Prostate gland (tissue), 2 donors: ENCODE measurements at regions not wholly inside any gene's neighbourhood (a gene's known extent, or its start where the extent isn't known, plus 50 kb on each side); places are given as distances from the start of the nearest gene placed in this dataset.

ENCODE experiments used
- CTCF ChIP-seq, 4 experiments: fragments of 200-600 bp in 2 of 4; fragments of 450-650 bp in 2 of 4; sonication (generic) in 2 of 4; IDR thresholded peaks; 1 replicate in 3 of 4; 2 replicates in 1 of 4; pipeline ENCODE4 v1.5.1; 2016 to 2019; ENCODE audit warnings: antibody characterized with exemption in 4 of 4, mild to moderate bottlenecking in 2 of 4, moderate library complexity in 2 of 4
- POLR2A ChIP-seq: fragments of 450-650 bp; IDR thresholded peaks from one replicate; pipeline ENCODE4 v1.6.1; 2016; ENCODE audit warnings: antibody characterized with exemption, mild to moderate bottlenecking
- POLR2AphosphoS5 ChIP-seq: sonication (generic); formaldehyde crosslinking; IDR thresholded peaks from one replicate; pipeline ENCODE4 v1.6.1; 2017; ENCODE audit warnings: antibody characterized with exemption

GRCh38 chr1:194281376-194281775 lies 1095.0 kb upstream of the B3GALT2 start:
- TF ChIP-seq POLR2A (no peak), CTCF (IDR thresholded peaks at IDR 0.05) (no peak), POLR2AphosphoS5 (no peak)
